Bone marrow (tissue), 2 donors: ENCODE measurements at regions not wholly inside any gene's neighbourhood (a gene's known extent, or its start where the extent isn't known, plus 50 kb on each side); places are given as distances from the start of the nearest gene placed in this dataset.
"Not testable (repeated sequence)": the region's sequence is repeated elsewhere in the genome, so short reads cannot be mapped to it uniquely, and the experiment has no call there.

Source experiments
- DNase-seq, 2 donors: peaks; one replicate each; lab custom pipeline; 2025; lab: John Stamatoyannopoulos, UW

GRCh38 chrY:7415157-7415633 is 503.6 kb upstream of the AMELY start:
- no peak for DNase-seq

DNA sequence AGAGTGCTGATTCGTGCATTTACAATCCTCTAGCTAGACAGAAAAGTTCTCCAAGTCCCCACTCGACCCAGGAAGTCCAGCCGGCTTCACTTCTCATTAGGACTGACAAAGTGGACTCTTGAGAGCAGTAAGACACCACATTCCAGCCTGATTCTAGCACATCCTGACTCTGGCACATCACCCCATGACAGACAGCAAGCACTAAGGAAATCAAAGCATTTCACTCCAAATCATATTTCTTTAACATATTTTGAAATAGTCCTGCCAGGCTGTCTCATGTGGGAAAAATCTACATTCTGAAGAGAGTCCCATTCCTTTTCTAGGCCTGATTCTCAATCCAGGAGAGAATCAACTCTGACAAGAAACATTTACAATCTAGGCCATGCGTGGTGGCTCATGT is 478.5 kb upstream of the AMELY start:
- no peak for DNase-seq

- DNase-seq: no peak
Measured at GRCh38 chrY:7382988-7383387, 471.4 kb upstream of the AMELY start.

- no peak for DNase-seq
Measured at GRCh38 chrY:7377091-7377490, 465.5 kb upstream of the AMELY start.

- DNase-seq: not testable (repeated sequence)
Measured at GRCh38 chrY:7374485-7374884, 462.9 kb upstream of the AMELY start.

GRCh38 chrY:7371953-7372352 is 460.4 kb upstream of the AMELY start:
- DNase-seq: not testable (repeated sequence)

DNA sequence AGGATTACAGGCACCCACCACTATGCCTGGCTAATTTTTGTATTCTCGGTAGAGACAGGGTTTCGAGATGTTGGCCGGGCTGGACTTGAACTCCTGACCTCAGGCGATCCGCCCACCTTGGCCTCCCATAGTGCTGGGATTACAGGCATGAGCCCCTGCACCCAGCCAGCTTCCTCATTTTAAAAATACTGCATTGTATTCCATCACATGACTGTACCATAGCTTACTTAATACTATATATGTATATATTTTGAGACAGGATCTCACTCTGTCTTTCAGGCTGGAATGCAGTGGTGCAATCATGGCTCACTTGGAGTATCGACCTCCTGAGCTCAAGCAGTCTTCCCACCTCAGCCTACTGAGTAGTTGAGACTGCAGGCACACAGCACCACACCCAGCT is 459.5 kb upstream of the AMELY start:
- not testable (repeated sequence) for DNase-seq

GRCh38 chrY:7359520-7359919 is 448.0 kb upstream of the AMELY start:
- no peak for DNase-seq

DNA sequence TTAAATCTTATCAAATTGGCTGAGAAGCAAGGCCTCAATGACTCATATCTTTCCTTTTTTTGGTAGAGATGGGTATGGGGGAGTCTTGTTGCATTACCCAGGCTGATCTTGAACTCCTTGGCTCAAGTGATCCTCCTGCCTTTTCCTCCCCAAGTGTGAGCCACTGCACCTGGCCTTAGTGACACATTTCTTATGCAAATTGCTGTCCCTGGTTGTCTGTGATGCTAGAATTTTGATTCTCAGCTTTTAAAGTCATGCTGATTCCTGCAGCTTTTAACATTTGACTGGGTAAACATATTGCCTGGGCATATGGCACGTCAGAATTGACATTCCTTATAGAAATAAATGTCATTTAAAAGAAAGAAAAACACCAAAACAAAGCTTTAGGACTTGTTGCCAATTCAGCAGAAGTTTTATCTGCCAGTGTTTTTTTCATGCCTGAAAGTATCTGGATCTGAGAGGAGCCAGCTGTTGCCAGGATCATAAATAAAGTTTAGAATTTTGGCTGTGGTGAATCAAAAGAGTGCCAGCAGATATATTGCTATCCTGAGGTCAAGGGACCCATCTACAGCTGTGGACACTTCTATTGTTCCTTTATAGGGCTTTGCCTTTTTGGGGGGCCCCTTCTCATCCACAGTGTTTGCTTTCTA is 446.7 kb upstream of the AMELY start:
- DNase-seq: no peak

DNA sequence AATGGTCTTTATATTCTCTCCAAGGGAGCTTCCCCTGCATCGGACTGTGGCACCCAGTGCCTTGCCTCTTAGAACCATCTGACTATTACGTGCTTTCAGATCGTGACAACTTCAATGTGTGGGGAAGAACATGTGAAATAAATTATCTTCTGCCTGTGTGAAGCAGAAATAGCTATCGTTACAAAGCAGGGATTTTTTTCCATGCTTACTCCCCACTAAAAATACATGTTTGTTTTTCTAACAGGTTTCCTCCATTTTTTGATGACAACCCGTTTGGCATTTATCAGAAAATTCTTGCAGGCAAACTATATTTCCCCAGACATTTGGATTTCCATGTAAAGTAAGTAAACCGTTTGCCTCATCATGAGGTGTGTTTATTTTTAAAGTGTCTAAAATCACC is 444.3 kb upstream of the AMELY start:
- not testable (repeated sequence) for DNase-seq

GRCh38 chrY:7344661-7345060 is 433.1 kb upstream of the AMELY start:
- peak; percentile 0 to 6 for DNase-seq

- DNase-seq: no peak
Measured at GRCh38 chrY:7343261-7343660, 431.7 kb upstream of the AMELY start.

- not testable (repeated sequence) for DNase-seq
Measured at GRCh38 chrY:7342732-7343131, 431.2 kb upstream of the AMELY start.

GRCh38 chrY:7339391-7340087 is 428.0 kb upstream of the AMELY start:
- DNase-seq: peak in 1 of 2 donors; percentile 1

DNA sequence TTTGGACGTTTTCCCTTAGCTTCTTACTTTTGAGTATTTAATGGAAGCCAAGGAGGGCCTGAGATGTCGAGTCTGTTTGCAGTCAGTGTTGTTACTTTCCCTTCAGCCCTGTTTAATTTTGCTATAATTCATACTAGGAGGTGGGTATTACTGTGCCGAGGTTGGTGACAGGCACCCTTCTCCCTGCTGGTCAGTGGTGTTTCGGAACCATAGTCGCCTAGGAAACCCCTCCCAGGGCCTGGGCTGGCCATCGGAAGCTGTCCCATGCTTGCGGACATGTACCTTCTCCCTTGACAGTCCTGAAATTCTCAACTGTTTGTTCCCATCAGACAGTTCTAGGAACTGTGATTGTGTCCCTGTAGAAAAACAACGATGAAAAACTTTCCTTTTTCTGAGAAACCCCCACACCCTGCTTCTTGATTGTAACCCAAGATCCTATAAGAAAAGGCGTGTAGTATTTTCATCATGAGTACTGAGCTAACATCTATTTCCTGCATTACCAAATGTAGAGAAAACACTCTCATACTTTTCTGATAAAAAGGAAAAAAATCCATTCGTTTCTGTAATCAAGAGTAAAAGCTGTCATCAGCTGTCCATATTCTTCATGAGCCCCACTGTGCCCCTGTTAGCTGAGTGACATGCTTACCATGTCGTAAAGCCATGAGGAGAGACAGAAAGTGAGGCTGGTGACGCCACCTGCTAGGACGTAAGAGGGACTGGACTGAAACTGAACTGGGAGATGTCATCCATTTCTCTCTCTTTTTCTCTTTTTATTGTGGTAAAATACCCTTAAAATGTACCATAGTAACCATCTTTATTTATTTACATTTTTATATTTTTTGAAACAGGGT is 424.7 kb upstream of the AMELY start:
- DNase-seq: no peak

- DNase-seq: no peak
Measured at GRCh38 chrY:7334449-7334848, 422.9 kb upstream of the AMELY start.

DNA sequence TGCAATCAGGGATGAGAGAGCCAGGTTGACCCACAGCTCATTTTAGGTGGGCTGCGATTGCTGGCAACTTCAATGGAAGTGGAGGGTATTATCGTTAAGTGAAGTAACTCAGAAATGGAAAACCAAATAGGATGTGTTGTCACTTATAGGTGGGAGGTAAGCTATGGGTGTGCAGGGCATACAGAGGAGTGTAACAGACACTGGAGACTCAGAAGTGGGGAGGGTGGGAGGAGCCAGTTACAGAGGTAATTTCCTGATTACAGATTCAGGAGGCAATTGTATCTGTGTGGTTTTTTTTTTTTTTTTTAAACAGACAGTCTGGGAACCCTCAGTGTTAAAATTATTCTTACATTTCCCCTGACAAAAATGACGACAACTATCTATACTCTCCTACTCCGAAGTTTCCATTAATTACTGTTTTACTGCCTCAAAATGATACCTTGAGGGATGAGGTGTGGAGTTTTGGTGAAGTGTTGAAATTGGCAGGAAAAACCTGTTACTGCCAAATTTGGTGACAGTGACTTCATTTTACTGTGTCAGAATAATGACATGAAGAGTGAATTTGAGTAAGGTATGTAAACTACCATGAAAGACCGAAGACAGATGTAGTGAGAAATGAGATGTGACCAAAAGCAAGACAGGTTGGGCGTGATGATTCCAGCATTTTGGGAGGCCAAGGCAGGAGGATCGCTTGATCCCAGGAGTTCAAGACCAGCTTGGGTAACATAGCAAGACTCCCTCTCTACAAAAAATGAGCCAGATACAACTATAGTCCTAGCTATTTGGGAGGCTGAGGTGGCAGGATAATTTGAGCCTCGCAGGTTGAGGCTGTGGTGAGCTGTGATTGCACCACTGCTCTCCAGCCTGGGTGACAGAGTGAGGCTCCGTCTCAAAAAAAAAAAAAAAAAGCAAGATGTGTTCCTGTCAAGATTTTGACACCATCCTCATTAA is 415.0 kb upstream of the AMELY start:
- no peak for DNase-seq

GRCh38 chrY:7325531-7325930 is 414.0 kb upstream of the AMELY start:
- no peak for DNase-seq

DNA sequence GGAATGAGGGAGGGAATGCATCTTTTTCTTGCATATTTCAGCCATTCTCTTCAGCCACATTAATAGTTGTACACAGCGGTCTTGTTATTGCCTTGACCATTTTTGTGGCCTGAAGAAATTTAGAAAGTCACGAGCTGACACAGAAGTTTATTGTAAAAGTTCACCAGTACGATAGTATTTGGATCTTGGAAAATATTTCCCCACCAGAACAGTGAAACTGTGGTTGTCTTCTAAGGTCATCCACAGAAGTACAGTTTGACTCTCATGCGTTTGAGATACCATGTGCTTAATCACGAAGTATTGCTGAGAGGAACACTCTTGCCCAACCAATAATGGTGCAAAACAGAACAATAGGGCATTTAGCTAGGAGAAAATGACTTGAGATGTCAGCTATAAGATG is 409.2 kb upstream of the AMELY start:
- no peak for DNase-seq

DNA sequence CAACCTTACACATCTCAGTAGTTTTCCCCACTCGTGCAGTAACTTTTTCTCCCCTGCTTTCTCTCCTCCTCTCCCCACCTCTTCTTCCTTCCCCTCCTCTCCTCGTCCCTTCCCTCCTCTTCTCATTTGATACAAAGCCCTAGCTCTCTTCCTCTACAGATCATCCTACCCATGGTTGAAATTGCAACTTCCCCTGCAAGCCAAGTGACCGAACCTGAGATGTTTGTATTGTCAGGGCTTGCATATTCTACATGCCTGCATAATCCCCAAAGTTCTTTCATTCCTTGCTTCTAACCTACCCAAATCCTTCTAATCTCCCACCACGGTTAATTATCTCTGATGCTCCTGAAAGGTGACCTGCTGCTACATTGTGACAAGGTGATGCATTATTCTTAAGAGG is 408.6 kb upstream of the AMELY start:
- DNase-seq: not testable (repeated sequence)

DNA sequence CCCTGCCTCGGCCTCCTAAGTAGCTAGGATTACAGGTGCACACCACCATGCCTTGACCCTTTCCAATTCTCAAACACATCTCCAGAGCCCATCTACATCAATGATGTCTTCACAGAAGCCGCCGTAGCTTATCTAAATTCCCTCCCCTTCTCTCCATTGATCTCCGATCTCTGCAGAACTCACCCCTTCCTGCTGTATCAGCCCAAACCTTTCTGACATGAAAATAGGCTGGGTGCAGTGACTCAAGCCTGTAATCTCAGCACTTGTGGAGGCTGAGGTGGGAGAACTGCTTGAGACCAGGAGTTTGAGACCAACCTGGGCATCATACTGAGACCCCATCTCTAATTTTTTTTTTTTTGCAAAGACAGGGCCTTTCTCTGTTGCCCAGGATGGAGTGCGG is 406.6 kb upstream of the AMELY start:
- no peak for DNase-seq

GRCh38 chrY:7317571-7317970 is 406.0 kb upstream of the AMELY start:
- DNase-seq: peak in 1 of 2 donors; percentile 1
